HCT116 (cell line): ENCODE measurements at regions not wholly inside any gene's neighbourhood (a gene's known extent, or its start where the extent isn't known, plus 50 kb on each side); places are given as distances from the start of the nearest gene placed in this dataset.

Source experiments
- ATAC-seq: fragments of 200-7000 bp; cut with Tn5 transposase; 2 replicates; pipeline ENCODE4 v1.9.1; 2020; ENCODE audit warnings: mild to moderate bottlenecking, moderate library complexity
- BruUV-seq: library from RNA; stranded (reverse); fragments of 400-500 nt; replicated peaks from 2 replicates; lab custom pipeline; 2021; lab: Mats Ljungman, UMichigan
- CTCF ChIA-PET: fragments of 300-600 bp; sonication (Branson Sonifier 250); formaldehyde crosslinking; loops from one replicate; lab custom pipeline; 2021; ENCODE audit warnings: antibody characterized with exemption; lab: Charles Lee
- POLR2A ChIA-PET: fragments of 300-600, 350-600 bp; sonication (Branson Sonifier 250); formaldehyde crosslinking; loops from one replicate; lab custom pipeline; 2021; ENCODE audit warnings: antibody characterized with exemption; lab: Charles Lee
- RAD21 ChIA-PET, 2 experiments: fragments of 300-600 bp; sonication (Branson Sonifier 250); formaldehyde crosslinking; loops; one replicate each; lab custom pipeline; 2023; ENCODE audit warnings: low total read pairs in 2 of 2; ENCODE audit not compliant: uncharacterized antibody in 2 of 2, unreplicated experiment in 2 of 2, low non-redundant PET in 1 of 2; lab: Charles Lee
- DNase-seq: peaks from one replicate; pipeline ENCODE4 v3.0.0-alpha.2; 2010; ENCODE audit warnings: low read depth, low spot score
- H2AFZ ChIP-seq: fragments of 200-600 bp; shearing (Covaris generic), sonication (generic); 2 replicates; pipeline ENCODE4 v1.6.1; 2017; ENCODE audit warnings: low read depth, mixed run types, mixed read lengths, antibody characterized with exemption, low read length; ENCODE audit not compliant: poor library complexity, severe bottlenecking
- H3K27ac ChIP-seq: 2 replicates; pipeline ENCODE4 v1.5.1; 2012; ENCODE audit warnings: low read depth, low read length
- H3K27me3 ChIP-seq: fragments of 200-600 bp; sonication (generic); 2 replicates; pipeline ENCODE4 v1.6.1; 2016; ENCODE audit warnings: mixed run types, low read length, mixed read lengths; ENCODE audit not compliant: insufficient read depth
- H3K36me3 ChIP-seq, 2 experiments: fragments of 200-500 bp in 1 of 2; fragments of 200-600 bp in 1 of 2; sonication (Bioruptor generic) in 1 of 2; sonication (generic) in 1 of 2; 2 replicates each; pipeline versions ENCODE4 v1.5.1 to v1.6.1; 2014 to 2016; ENCODE audit warnings: low read length in 2 of 2, inconsistent platforms in 1 of 2, mixed read lengths in 1 of 2, mixed run types in 1 of 2; ENCODE audit not compliant: insufficient read depth in 2 of 2, control insufficient read depth in 1 of 2
- H3K4me1 ChIP-seq, 2 experiments: fragments of 200-600 bp in 1 of 2; sonication (generic) in 1 of 2; 2 replicates each; pipeline versions ENCODE4 v1.5.1 to v1.6.1; 2012 to 2017; ENCODE audit warnings: low read length in 2 of 2, inconsistent platforms in 1 of 2, mild to moderate bottlenecking in 1 of 2, mixed read lengths in 1 of 2, mixed run types in 1 of 2, moderate library complexity in 1 of 2; ENCODE audit not compliant: insufficient read depth in 2 of 2, control insufficient read depth in 1 of 2
- H3K4me2 ChIP-seq: fragments of 200-600 bp; sonication (generic); 2 replicates; pipeline ENCODE4 v1.6.1; 2017; ENCODE audit warnings: mixed run types, low read length, mixed read lengths
- H3K4me3 ChIP-seq, 2 experiments: fragments of 200-600 bp in 1 of 2; sonication (generic) in 1 of 2; replicated peaks in 1 of 2; 2 replicates each; pipeline ENCODE4 v1.5.1; 2011 to 2016; ENCODE audit warnings: low read length in 2 of 2, control low read depth in 1 of 2, low read depth in 1 of 2, mild to moderate bottlenecking in 1 of 2, mixed read lengths in 1 of 2, mixed run types in 1 of 2
- H3K79me2 ChIP-seq: fragments of 200-600 bp; sonication (generic); 2 replicates; pipeline ENCODE4 v1.6.1; 2017; ENCODE audit warnings: mild to moderate bottlenecking, mixed run types, low read length, moderate library complexity, mixed read lengths; ENCODE audit not compliant: insufficient read depth
- H3K9ac ChIP-seq: fragments of 200-600 bp; sonication (generic); 2 replicates; pipeline ENCODE4 v1.6.1; 2016; ENCODE audit warnings: low read length, mixed read lengths
- H3K9me2 ChIP-seq: fragments of 200-600 bp; sonication (generic), shearing (Covaris generic); 2 replicates; pipeline ENCODE4 v1.6.1; 2017; ENCODE audit warnings: mixed run types, mild to moderate bottlenecking, moderate library complexity; ENCODE audit not compliant: insufficient read depth
- H3K9me3 ChIP-seq, 2 experiments: fragments of 200-500 bp in 1 of 2; fragments of 200-600 bp in 1 of 2; sonication (Bioruptor generic) in 1 of 2; sonication (generic) in 1 of 2; 2 replicates each; pipeline ENCODE4 v1.6.1; 2014 to 2017; ENCODE audit warnings: low read length in 2 of 2, mixed read lengths in 2 of 2, inconsistent platforms in 1 of 2, low read depth in 1 of 2, mild to moderate bottlenecking in 1 of 2, mixed run types in 1 of 2, moderate library complexity in 1 of 2; ENCODE audit not compliant: control insufficient read depth in 1 of 2, insufficient read depth in 1 of 2
- H4K20me1 ChIP-seq: fragments of 200-600 bp; sonication (generic), shearing (Covaris generic); 2 replicates; pipeline ENCODE4 v1.6.1; 2017; ENCODE audit warnings: mixed run types, mild to moderate bottlenecking, moderate library complexity; ENCODE audit not compliant: insufficient read depth
- EGR1 ChIP-seq: IDR thresholded peaks from 2 replicates; pipeline ENCODE4 v1.6.1; 2012; ENCODE audit warnings: low read depth
- EZH2 ChIP-seq: fragments of 200-600 bp; sonication (generic); IDR thresholded peaks from 2 replicates; pipeline ENCODE4 v1.6.1; 2017; ENCODE audit warnings: antibody characterized with exemption, mixed run types
- EZH2phosphoT487 ChIP-seq: fragments of 200-600 bp; IDR thresholded peaks from 2 replicates; pipeline ENCODE4 v1.6.1; 2018; ENCODE audit warnings: antibody characterized with exemption, borderline replicate concordance
- JUND ChIP-seq: IDR thresholded peaks from 2 replicates; pipeline ENCODE4 v1.6.1; 2012
- MAX ChIP-seq: IDR thresholded peaks from 2 replicates; pipeline ENCODE4 v1.6.1; 2012
- POLR2A ChIP-seq: IDR thresholded peaks from 2 replicates; pipeline ENCODE4 v1.7.0; 2011; ENCODE audit warnings: borderline replicate concordance; ENCODE audit not compliant: insufficient read depth, insufficient read length; ENCODE audit errors: extremely low read depth
- RAD21 ChIP-seq: IDR thresholded peaks from 2 replicates; pipeline ENCODE4 v1.6.1; 2012; ENCODE audit warnings: low read depth, mild to moderate bottlenecking
- REST ChIP-seq: IDR thresholded peaks from 2 replicates; pipeline ENCODE4 v1.6.1; 2012; ENCODE audit warnings: low read depth
- SIN3A ChIP-seq: IDR thresholded peaks from 2 replicates; pipeline ENCODE4 v1.6.1; 2012; ENCODE audit warnings: low read depth
- TCF7L2 ChIP-seq: IDR thresholded peaks from 2 replicates; pipeline ENCODE4 v1.7.0; 2011; ENCODE audit warnings: borderline replicate concordance, inconsistent platforms; ENCODE audit not compliant: insufficient read depth, insufficient read length; ENCODE audit errors: extremely low read depth
- ZNF274 ChIP-seq: fragments of 200-500 bp; sonication (Bioruptor generic); IDR thresholded peaks from 2 replicates; pipeline ENCODE4 v1.6.1; 2014; ENCODE audit warnings: mild to moderate bottlenecking, low read depth, low read length, inconsistent platforms
- intact Hi-C: fragments of 100-400 bp; cut with micrococcal nuclease; formaldehyde crosslinking; loops from 2 replicates; pipeline ENCODE4 v1.10.0; 2022
- TF ChIP-seq, protein P1 (sequence below): IDR thresholded peaks from 2 replicates; pipeline ENCODE4 v1.6.1; 2012
- TF ChIP-seq, protein P2 (sequence below): IDR thresholded peaks from 2 replicates; pipeline ENCODE4 v1.6.1; 2011; ENCODE audit warnings: mild to moderate bottlenecking, low read length, moderate library complexity; ENCODE audit not compliant: insufficient replicate concordance; ENCODE audit errors: extremely low read depth

GRCh38 chr6:168864541-168865460 lies 388.8 kb downstream of the THBS2 start:
- H3K27ac ChIP-seq, result no peak overlapping the region
- no peak for TF ChIP-seq EGR1
- TF ChIP-seq JUND, result no peak
- no peak for TF ChIP-seq TCF7L2
- TF ChIP-seq RAD21, result no peak
- TF ChIP-seq MAX, result no peak
- no peak for TF ChIP-seq EZH2
- TF ChIP-seq EZH2phosphoT487, result no peak
- no peak for TF ChIP-seq POLR2A
- no peak overlapping the region for H2AFZ ChIP-seq
- no peaks in the 10 kb centered on the region for H4K20me1 ChIP-seq
- no peak for ATAC-seq
- H3K9me3 ChIP-seq, result no peaks in the 10 kb centered on the region
- no peaks in the 10 kb centered on the region for H3K79me2 ChIP-seq
- BruUV-seq, result no TSS peak
- no peaks in the 10 kb centered on the region for H3K9me2 ChIP-seq
- RAD21 ChIA-PET, result interaction anchor here in 1 of 2 experiments (0.8 kb wide), 1 partner anchor 495 kb away, joined by 3 read pairs; no protein-coding TSS in a partner anchor
- no peak overlapping the region for H3K9ac ChIP-seq
- H3K27me3 ChIP-seq, result no peaks in the 10 kb centered on the region
- no peak overlapping the region for H3K4me2 ChIP-seq
- intact Hi-C loops, result no loop called here
- DNase-seq, result no peak
- CTCF ChIA-PET, result no interaction called here
- no peak overlapping the region for H3K4me3 ChIP-seq
- H3K4me1 ChIP-seq, result no peaks in the 10 kb centered on the region
- POLR2A ChIA-PET, result no interaction called here
- no peaks in the 10 kb centered on the region for H3K36me3 ChIP-seq

GRCh38 chr6:168863467-168863866 lies 390.2 kb downstream of the THBS2 start:
- no peak overlapping the region for H3K4me2 ChIP-seq
- H4K20me1 ChIP-seq, result no peaks in the 10 kb centered on the region
- ATAC-seq, result no peak
- ChIA-PET RAD21 (no interaction called here), POLR2A (no interaction called here), CTCF (no interaction called here)
- H3K27ac ChIP-seq, result no peak overlapping the region
- intact Hi-C loops, result no loop called here
- H3K9me2 ChIP-seq, result no peaks in the 10 kb centered on the region
- H3K36me3 ChIP-seq, result no peaks in the 10 kb centered on the region
- H3K9me3 ChIP-seq, result no peaks in the 10 kb centered on the region
- H3K4me3 ChIP-seq, result no peak overlapping the region
- no peak overlapping the region for H3K9ac ChIP-seq
- no TSS peak for BruUV-seq
- H3K4me1 ChIP-seq, result no peaks in the 10 kb centered on the region
- no peaks in the 10 kb centered on the region for H3K79me2 ChIP-seq
- no peak for DNase-seq
- H3K27me3 ChIP-seq, result no peaks in the 10 kb centered on the region
- no peak overlapping the region for H2AFZ ChIP-seq
- no peak for TF ChIP-seq SIN3A
- TF ChIP-seq ZNF274, result no peak
- TF ChIP-seq, protein P1, sequence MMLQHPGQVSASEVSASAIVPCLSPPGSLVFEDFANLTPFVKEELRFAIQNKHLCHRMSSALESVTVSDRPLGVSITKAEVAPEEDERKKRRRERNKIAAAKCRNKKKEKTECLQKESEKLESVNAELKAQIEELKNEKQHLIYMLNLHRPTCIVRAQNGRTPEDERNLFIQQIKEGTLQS, result no peak
- no peak for TF ChIP-seq TCF7L2
- TF ChIP-seq, protein P2, sequence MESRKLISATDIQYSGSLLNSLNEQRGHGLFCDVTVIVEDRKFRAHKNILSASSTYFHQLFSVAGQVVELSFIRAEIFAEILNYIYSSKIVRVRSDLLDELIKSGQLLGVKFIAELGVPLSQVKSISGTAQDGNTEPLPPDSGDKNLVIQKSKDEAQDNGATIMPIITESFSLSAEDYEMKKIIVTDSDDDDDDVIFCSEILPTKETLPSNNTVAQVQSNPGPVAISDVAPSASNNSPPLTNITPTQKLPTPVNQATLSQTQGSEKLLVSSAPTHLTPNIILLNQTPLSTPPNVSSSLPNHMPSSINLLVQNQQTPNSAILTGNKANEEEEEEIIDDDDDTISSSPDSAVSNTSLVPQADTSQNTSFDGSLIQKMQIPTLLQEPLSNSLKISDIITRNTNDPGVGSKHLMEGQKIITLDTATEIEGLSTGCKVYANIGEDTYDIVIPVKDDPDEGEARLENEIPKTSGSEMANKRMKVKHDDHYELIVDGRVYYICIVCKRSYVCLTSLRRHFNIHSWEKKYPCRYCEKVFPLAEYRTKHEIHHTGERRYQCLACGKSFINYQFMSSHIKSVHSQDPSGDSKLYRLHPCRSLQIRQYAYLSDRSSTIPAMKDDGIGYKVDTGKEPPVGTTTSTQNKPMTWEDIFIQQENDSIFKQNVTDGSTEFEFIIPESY, result no peak
- no peak for TF ChIP-seq EZH2
- no peak for TF ChIP-seq REST
